IMR-90 (cell line): ENCODE measurements at regions not wholly inside any gene's neighbourhood (a gene's known extent, or its start where the extent isn't known, plus 50 kb on each side); places are given as distances from the start of the nearest gene placed in this dataset.
"Not testable (repeated sequence)": the region's sequence is repeated elsewhere in the genome, so short reads cannot be mapped to it uniquely, and the experiment has no call there.

Experiments used
- ATAC-seq: fragments of 200-7000 bp; cut with Tn5 transposase; 2 replicates; pipeline ENCODE4 v1.9.1; 2020; ENCODE audit warnings: low read depth, mild to moderate bottlenecking, moderate library complexity
- BruUV-seq: library from RNA; stranded (reverse); fragments of 400-500 nt; replicated peaks from 2 replicates; lab custom pipeline; 2021; lab: Mats Ljungman, UMichigan
- CTCF ChIA-PET: fragments of 300-600 bp; formaldehyde crosslinking; extraction: SDS; loops from one replicate; lab custom pipeline; 2021; ENCODE audit warnings: antibody characterized with exemption; lab: Yijun Ruan, JAX
- POLR2A ChIA-PET: fragments of 300-600 bp; sonication (Branson Sonifier 250); formaldehyde crosslinking; loops from one replicate; lab custom pipeline; 2022; ENCODE audit warnings: antibody characterized with exemption; ENCODE audit not compliant: unreplicated experiment; lab: Charles Lee
- DNase-seq: peaks from one replicate; pipeline ENCODE4 v3.0.0; 2013
- H2AFZ ChIP-seq: replicated peaks from 2 replicates; pipeline ENCODE3; 2013; ENCODE audit warnings: low read length, mild to moderate bottlenecking; ENCODE audit not compliant: poor library complexity
- H2AK5ac ChIP-seq: 2 replicates; pipeline ENCODE4 v1.6.1; 2013; ENCODE audit warnings: low read depth, low read length, inconsistent platforms
- H2AK9ac ChIP-seq: replicated peaks from 2 replicates; pipeline ENCODE3; 2013; ENCODE audit warnings: mild to moderate bottlenecking, low read depth, low read length, moderate library complexity; ENCODE audit not compliant: poor library complexity
- H2BK120ac ChIP-seq: 2 replicates; pipeline ENCODE4 v1.6.1; 2013; ENCODE audit warnings: low read depth, low read length, inconsistent platforms
- H2BK15ac ChIP-seq: 3 replicates; pipeline ENCODE4 v1.6.1; 2013; ENCODE audit warnings: low read depth, low read length, inconsistent platforms
- H2BK20ac ChIP-seq: 2 replicates; pipeline ENCODE4 v1.6.1; 2013; ENCODE audit warnings: low read depth, mild to moderate bottlenecking, inconsistent platforms, low read length, moderate library complexity
- H2BK5ac ChIP-seq: 2 replicates; pipeline ENCODE4 v1.6.1; 2013; ENCODE audit warnings: mild to moderate bottlenecking, low read depth, low read length, inconsistent platforms; ENCODE audit not compliant: poor library complexity, severe bottlenecking
- H3K14ac ChIP-seq: replicated peaks from 2 replicates; pipeline ENCODE4 v1.6.1; 2013; ENCODE audit warnings: low read depth, low read length, inconsistent platforms
- H3K18ac ChIP-seq: 2 replicates; pipeline ENCODE4 v1.6.1; 2013; ENCODE audit warnings: low read depth, low read length, control low read depth
- H3K23ac ChIP-seq: 2 replicates; pipeline ENCODE4 v1.6.1; 2013; ENCODE audit warnings: low read depth, low read length, inconsistent platforms
- H3K27ac ChIP-seq: 2 replicates; pipeline ENCODE4 v1.5.1; 2013; ENCODE audit warnings: mild to moderate bottlenecking, control low read depth, low read length; ENCODE audit not compliant: insufficient read depth
- H3K27me3 ChIP-seq: 2 replicates; pipeline ENCODE4 v1.6.1; 2013; ENCODE audit warnings: low read length; ENCODE audit not compliant: control insufficient read depth, insufficient read depth
- H3K36me3 ChIP-seq: 2 replicates; pipeline ENCODE4 v1.6.1; 2013; ENCODE audit warnings: low read length, mixed read lengths; ENCODE audit not compliant: control insufficient read depth, insufficient read depth
- H3K4ac ChIP-seq: 2 replicates; pipeline ENCODE4 v1.6.1; 2013; ENCODE audit warnings: low read depth, low read length, inconsistent platforms
- H3K4me1 ChIP-seq: 2 replicates; pipeline ENCODE4 v1.6.1; 2013; ENCODE audit warnings: low read length, mixed read lengths; ENCODE audit not compliant: control insufficient read depth, insufficient read depth
- H3K4me2 ChIP-seq: 2 replicates; pipeline ENCODE4 v1.6.1; 2013; ENCODE audit warnings: low read depth, mild to moderate bottlenecking, control low read depth, low read length, moderate library complexity
- H3K4me3 ChIP-seq: 2 replicates; pipeline ENCODE4 v1.5.1; 2013; ENCODE audit warnings: low read depth, mild to moderate bottlenecking, control low read depth, low read length, moderate library complexity; ENCODE audit not compliant: insufficient read depth
- H3K56ac ChIP-seq: 2 replicates; pipeline ENCODE4 v1.6.1; 2013; ENCODE audit warnings: low read length, inconsistent platforms; ENCODE audit not compliant: insufficient read depth; ENCODE audit errors: extremely low read depth
- H3K79me1 ChIP-seq, 2 experiments: 2 replicates each; pipeline ENCODE4 v1.6.1; 2013; ENCODE audit warnings: low read length in 2 of 2, inconsistent platforms in 1 of 2, low read depth in 1 of 2
- H3K9ac ChIP-seq: 2 replicates; pipeline ENCODE4 v1.6.1; 2013; ENCODE audit warnings: low read depth, low read length, control low read depth
- H3K9me1 ChIP-seq: 2 replicates; pipeline ENCODE4 v1.6.1; 2013; ENCODE audit warnings: low read length, inconsistent platforms; ENCODE audit not compliant: insufficient read depth
- H3K9me3 ChIP-seq: 2 replicates; pipeline ENCODE4 v1.6.1; 2013; ENCODE audit warnings: low read length; ENCODE audit not compliant: control insufficient read depth, insufficient read depth
- H4K20me1 ChIP-seq: 2 replicates; pipeline ENCODE4 v1.6.1; 2013; ENCODE audit warnings: low read length, inconsistent platforms; ENCODE audit not compliant: insufficient read depth
- H4K5ac ChIP-seq: 2 replicates; pipeline ENCODE4 v1.6.1; 2013; ENCODE audit warnings: mild to moderate bottlenecking, low read depth, low read length, control low read depth
- H4K8ac ChIP-seq, 2 experiments: 2 replicates each; pipeline ENCODE4 v1.6.1; 2013; ENCODE audit warnings: low read depth in 2 of 2, low read length in 2 of 2, control low read depth in 1 of 2, inconsistent platforms in 1 of 2
- H4K91ac ChIP-seq: 2 replicates; pipeline ENCODE4 v1.6.1; 2013; ENCODE audit warnings: low read depth, low read length, inconsistent platforms; ENCODE audit not compliant: insufficient read depth
- BHLHE40 ChIP-seq: fragments of 150-350 bp; IDR thresholded peaks from 2 replicates; pipeline ENCODE4 v1.6.1; 2016; ENCODE audit warnings: mild to moderate bottlenecking, low read depth, low read length
- CEBPB ChIP-seq: IDR thresholded peaks from 2 replicates; pipeline ENCODE4 v1.6.1; 2012; ENCODE audit warnings: low read depth, low read length, improper control_type of control experiment
- CHD1 ChIP-seq: IDR thresholded peaks from 2 replicates; pipeline ENCODE4 v1.6.1; 2012; ENCODE audit warnings: low read depth, low read length, improper control_type of control experiment
- CTCF ChIP-seq: conservative IDR thresholded peaks from 2 replicates; pipeline ENCODE4 v1.5.1; 2012; ENCODE audit warnings: mild to moderate bottlenecking, low read depth, low read length, improper control_type of control experiment
- NFE2L2 ChIP-seq: fragments of 150-350 bp; IDR thresholded peaks from 2 replicates; pipeline ENCODE4 v1.6.1; 2016; ENCODE audit warnings: low read depth, mild to moderate bottlenecking, low read length
- USF2 ChIP-seq: fragments of 150-350 bp; IDR thresholded peaks from 2 replicates; pipeline ENCODE4 v1.6.1; 2017; ENCODE audit warnings: mild to moderate bottlenecking, antibody characterized with exemption, low read length, low read depth
- WGBS, 2 experiments: methylation state at CpG; one replicate each; pipeline versions ENCODE4 v1.1.5 to v1.1.7; 2013; ENCODE audit warnings: missing lambda C conversion rate in 2 of 2; ENCODE audit not compliant: insufficient read length in 1 of 2; ENCODE audit errors: extremely low coverage in 2 of 2; 5-methylcytosine and 5-hydroxymethylcytosine counted together
- dilution Hi-C: fragments of 300-500 bp; cut with HindIII; formaldehyde crosslinking; loops from one replicate; pipeline ENCODE4 v1.14.3; 2018; ENCODE audit warnings: low sequenced_read_pairs; ENCODE audit not compliant: unreplicated experiment
- in situ Hi-C: fragments of 300-500 bp; cut with MboI; formaldehyde crosslinking; loops from 3 replicates; pipeline ENCODE4 v1.14.3; 2019; ENCODE audit warnings: low sequenced_read_pairs, inconsistent platforms, mixed read lengths
- intact Hi-C: fragments of 100-400 bp; cut with micrococcal nuclease; formaldehyde crosslinking; loops from 2 replicates; pipeline ENCODE4 v1.10.0; 2022

- H2BK15ac ChIP-seq: no peak overlapping the region
- H3K36me3 ChIP-seq: no peaks in the 10 kb centered on the region
- H4K20me1 ChIP-seq: no peaks in the 10 kb centered on the region
- no peak overlapping the region for H3K9ac ChIP-seq
- H3K4me2 ChIP-seq: no peak overlapping the region
- dilution Hi-C loops (no loop called here), in situ Hi-C loops (no loop called here), intact Hi-C loops (no loop called here)
- no peak overlapping the region for H2BK5ac ChIP-seq
- no TSS peak for BruUV-seq
- no peak overlapping the region for H2BK20ac ChIP-seq
- no peak overlapping the region for H2AK9ac ChIP-seq
- no peak overlapping the region for H2AFZ ChIP-seq
- H3K14ac ChIP-seq: no peak overlapping the region
- H2BK120ac ChIP-seq: no peak overlapping the region
- DNase-seq (no peak), ATAC-seq (no peak)
- H3K56ac ChIP-seq: no peak overlapping the region
- whole genome bisulfite sequencing, 2 experiments: 100% methylated on average over 3 of the region's 5 CpGs; no CpG with 5 or more reads in 1 of the 2 experiments
- no peak overlapping the region for H4K8ac ChIP-seq
- no peak overlapping the region for H3K4me3 ChIP-seq
- H2AK5ac ChIP-seq: no peak overlapping the region
- H3K9me1 ChIP-seq: no peaks in the 10 kb centered on the region; the same call in 1 of the 2 replicates
- H4K5ac ChIP-seq: no peak overlapping the region
- CTCF ChIA-PET: interaction anchor here (1.0 kb wide), 1 partner anchor 9 kb away, joined by 9 read pairs; no protein-coding TSS in a partner anchor
- H3K18ac ChIP-seq: no peak overlapping the region
- no peak overlapping the region for H4K91ac ChIP-seq
- H3K23ac ChIP-seq: no peak overlapping the region
- no peak overlapping the region for H3K4ac ChIP-seq
- H3K27me3 ChIP-seq: no peaks in the 10 kb centered on the region
- TF ChIP-seq CTCF (no peak), BHLHE40 (no peak), NFE2L2 (no peak), CEBPB (no peak), USF2 (no peak), CHD1 (no peak)
- H3K9me3 ChIP-seq: no peaks in the 10 kb centered on the region
- H3K27ac ChIP-seq: no peak overlapping the region
- H3K4me1 ChIP-seq: peaks cover 4% of the 10 kb centered on the region; the same call in 1 of the 2 replicates
- POLR2A ChIA-PET: no interaction called here
- no peaks in the 10 kb centered on the region for H3K79me1 ChIP-seq
Measured at GRCh38 chr6:14521141-14521540, 403.6 kb downstream of the CD83 start.

GRCh38 chr6:14521861-14522260, 404.3 kb downstream of the CD83 start:
- H3K4me3 ChIP-seq, H3K27me3 ChIP-seq, H3K9ac ChIP-seq, H4K91ac ChIP-seq, H3K4me1 ChIP-seq, H2BK5ac ChIP-seq, POLR2A ChIA-PET, ATAC-seq, H2BK120ac ChIP-seq, H3K4ac ChIP-seq, intact Hi-C loops, H3K9me1 ChIP-seq, H2BK20ac ChIP-seq, in situ Hi-C loops, H4K20me1 ChIP-seq, H3K27ac ChIP-seq, H2AK5ac ChIP-seq, dilution Hi-C loops, H3K9me3 ChIP-seq, H2BK15ac ChIP-seq, H3K56ac ChIP-seq, H2AK9ac ChIP-seq, H3K23ac ChIP-seq, H4K5ac ChIP-seq, H3K18ac ChIP-seq, DNase-seq, H2AFZ ChIP-seq, H3K36me3 ChIP-seq, H3K79me1 ChIP-seq, H3K4me2 ChIP-seq, H3K14ac ChIP-seq, H4K8ac ChIP-seq, BruUV-seq: not testable (repeated sequence)
- CTCF ChIA-PET: interaction anchor here (1.0 kb wide), 1 partner anchor 9 kb away, joined by 9 read pairs; no protein-coding TSS in a partner anchor
- WGBS, 2 experiments: 88% methylated on average over 6 of the region's 11 CpGs; no CpG with 5 or more reads in 1 of the 2 experiments
